ENCODE measurements at regions not wholly inside any gene's neighbourhood (a gene's known extent, or its start where the extent isn't known, plus 50 kb on each side); places are given as distances from the start of the nearest gene placed in this dataset.

DNA sequence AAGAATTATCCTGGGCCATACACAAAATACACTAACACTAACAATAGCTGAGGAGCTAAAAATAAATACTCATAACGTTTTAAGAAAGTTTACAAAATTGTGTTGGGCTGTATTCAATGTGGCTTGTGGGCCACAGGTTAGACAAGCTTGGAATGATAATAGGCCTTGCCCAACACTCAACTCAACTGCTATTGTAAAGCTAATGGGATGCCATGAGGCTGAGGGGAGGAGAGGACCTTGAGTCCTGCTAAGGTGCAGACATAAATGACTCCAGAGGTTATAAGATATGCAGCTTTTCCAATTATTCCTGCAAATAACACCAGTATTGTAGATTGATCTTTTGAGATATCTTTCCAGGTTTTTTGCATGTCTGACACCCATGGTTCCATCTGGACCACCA is 97.0 kb downstream of the FCRL5 start:
- TF ChIP-seq POLR2A (IDR thresholded peaks at IDR 0.05) = no peak
- TF ChIP-seq, protein P1, sequence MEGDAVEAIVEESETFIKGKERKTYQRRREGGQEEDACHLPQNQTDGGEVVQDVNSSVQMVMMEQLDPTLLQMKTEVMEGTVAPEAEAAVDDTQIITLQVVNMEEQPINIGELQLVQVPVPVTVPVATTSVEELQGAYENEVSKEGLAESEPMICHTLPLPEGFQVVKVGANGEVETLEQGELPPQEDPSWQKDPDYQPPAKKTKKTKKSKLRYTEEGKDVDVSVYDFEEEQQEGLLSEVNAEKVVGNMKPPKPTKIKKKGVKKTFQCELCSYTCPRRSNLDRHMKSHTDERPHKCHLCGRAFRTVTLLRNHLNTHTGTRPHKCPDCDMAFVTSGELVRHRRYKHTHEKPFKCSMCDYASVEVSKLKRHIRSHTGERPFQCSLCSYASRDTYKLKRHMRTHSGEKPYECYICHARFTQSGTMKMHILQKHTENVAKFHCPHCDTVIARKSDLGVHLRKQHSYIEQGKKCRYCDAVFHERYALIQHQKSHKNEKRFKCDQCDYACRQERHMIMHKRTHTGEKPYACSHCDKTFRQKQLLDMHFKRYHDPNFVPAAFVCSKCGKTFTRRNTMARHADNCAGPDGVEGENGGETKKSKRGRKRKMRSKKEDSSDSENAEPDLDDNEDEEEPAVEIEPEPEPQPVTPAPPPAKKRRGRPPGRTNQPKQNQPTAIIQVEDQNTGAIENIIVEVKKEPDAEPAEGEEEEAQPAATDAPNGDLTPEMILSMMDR (IDR thresholded peaks at IDR 0.05 in 8 of 11, conservative IDR thresholded peaks at IDR 0.05 in 3 of 11) = no peak

Measured in spleen (tissue), 7 donors.